HG02588 (cell line): ENCODE measurements at regions not wholly inside any gene's neighbourhood (a gene's known extent, or its start where the extent isn't known, plus 50 kb on each side); places are given as distances from the start of the nearest gene placed in this dataset.
"Not testable (repeated sequence)": the region's sequence is repeated elsewhere in the genome, so short reads cannot be mapped to it uniquely, and the experiment has no call there.

Experiments
- ATAC-seq: cut with Tn5 transposase; IDR thresholded peaks from one replicate; pipeline ENCODE4 v1.9.1; 2021; ENCODE audit warnings: mild to moderate bottlenecking, moderate library complexity; ENCODE audit not compliant: unreplicated experiment

- not testable (repeated sequence) for ATAC-seq
Measured at GRCh38 chr18:14460364-14460763, 83.0 kb downstream of the POTEC start.

GRCh38 chr18:14459826-14460225, 83.6 kb downstream of the POTEC start:
- not testable (repeated sequence) for ATAC-seq

GRCh38 chr18:14458009-14458945, 85.1 kb downstream of the POTEC start:
- not testable (repeated sequence) for ATAC-seq

GRCh38 chr18:14450637-14451009, 92.8 kb downstream of the POTEC start:
- ATAC-seq: not testable (repeated sequence)

GRCh38 chr18:14449995-14450636, 93.3 kb downstream of the POTEC start:
- not testable (repeated sequence) for ATAC-seq

GRCh38 chr18:14449062-14449461, 94.3 kb downstream of the POTEC start:
- not testable (repeated sequence) for ATAC-seq

- not testable (repeated sequence) for ATAC-seq
Measured at GRCh38 chr18:14447715-14448114, 95.7 kb downstream of the POTEC start.

GRCh38 chr18:14435460-14435859, 107.9 kb downstream of the POTEC start:
- ATAC-seq: not testable (repeated sequence)

GRCh38 chr18:14432371-14432770, 111.0 kb downstream of the POTEC start:
- not testable (repeated sequence) for ATAC-seq

- ATAC-seq: not testable (repeated sequence)
Measured at GRCh38 chr18:14431031-14431521, 112.3 kb downstream of the POTEC start.

- not testable (repeated sequence) for ATAC-seq
Measured at GRCh38 chr18:14415806-14416205, 127.6 kb downstream of the POTEC start.

GRCh38 chr18:14415399-14415798, 128.0 kb downstream of the POTEC start:
- ATAC-seq: not testable (repeated sequence)

GRCh38 chr18:14395533-14395932, 147.9 kb downstream of the POTEC start:
- ATAC-seq: not testable (repeated sequence)

- ATAC-seq: not testable (repeated sequence)
Measured at GRCh38 chr18:14393563-14394103, 149.8 kb downstream of the POTEC start.

GRCh38 chr18:14392604-14393003, 150.8 kb downstream of the POTEC start:
- ATAC-seq: not testable (repeated sequence)

- ATAC-seq: not testable (repeated sequence)
Measured at GRCh38 chr18:14384961-14385360, 158.4 kb downstream of the POTEC start.

- not testable (repeated sequence) for ATAC-seq
Measured at GRCh38 chr18:14382666-14383065, 160.7 kb downstream of the POTEC start.

GRCh38 chr18:14379489-14379888, 163.9 kb downstream of the POTEC start:
- ATAC-seq: not testable (repeated sequence)

GRCh38 chr18:14378376-14378775, 165.0 kb downstream of the POTEC start:
- ATAC-seq: not testable (repeated sequence)

GRCh38 chr18:14361346-14361745, 182.1 kb downstream of the POTEC start:
- ATAC-seq: not testable (repeated sequence)
